ENCODE measurements at regions not wholly inside any gene's neighbourhood (a gene's known extent, or its start where the extent isn't known, plus 50 kb on each side); places are given as distances from the start of the nearest gene placed in this dataset.

DNA sequence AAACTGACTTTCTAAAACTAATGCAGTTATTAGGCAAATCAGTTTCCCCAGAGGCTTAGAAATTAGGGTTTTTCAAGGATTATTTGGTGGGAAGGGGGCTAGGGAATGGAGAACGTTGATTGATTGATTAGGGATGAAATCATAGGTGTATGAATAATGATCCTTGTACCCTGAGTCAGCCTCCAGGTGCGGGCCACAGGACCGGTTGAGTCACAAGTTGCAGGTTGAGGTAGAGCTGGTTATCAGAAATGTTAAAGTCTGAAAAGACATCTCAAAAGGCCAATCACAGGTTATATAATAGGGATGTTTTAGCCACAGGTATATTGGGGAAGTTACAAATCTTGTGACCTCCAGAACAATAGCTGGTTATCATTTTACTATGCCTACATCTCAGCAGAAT, 341.8 kb upstream of the GULP1 start:
- WGBS, 3 donors, result 89 to 96% (median 93%) methylated on average over 3 of the region's 3 CpGs

DNA sequence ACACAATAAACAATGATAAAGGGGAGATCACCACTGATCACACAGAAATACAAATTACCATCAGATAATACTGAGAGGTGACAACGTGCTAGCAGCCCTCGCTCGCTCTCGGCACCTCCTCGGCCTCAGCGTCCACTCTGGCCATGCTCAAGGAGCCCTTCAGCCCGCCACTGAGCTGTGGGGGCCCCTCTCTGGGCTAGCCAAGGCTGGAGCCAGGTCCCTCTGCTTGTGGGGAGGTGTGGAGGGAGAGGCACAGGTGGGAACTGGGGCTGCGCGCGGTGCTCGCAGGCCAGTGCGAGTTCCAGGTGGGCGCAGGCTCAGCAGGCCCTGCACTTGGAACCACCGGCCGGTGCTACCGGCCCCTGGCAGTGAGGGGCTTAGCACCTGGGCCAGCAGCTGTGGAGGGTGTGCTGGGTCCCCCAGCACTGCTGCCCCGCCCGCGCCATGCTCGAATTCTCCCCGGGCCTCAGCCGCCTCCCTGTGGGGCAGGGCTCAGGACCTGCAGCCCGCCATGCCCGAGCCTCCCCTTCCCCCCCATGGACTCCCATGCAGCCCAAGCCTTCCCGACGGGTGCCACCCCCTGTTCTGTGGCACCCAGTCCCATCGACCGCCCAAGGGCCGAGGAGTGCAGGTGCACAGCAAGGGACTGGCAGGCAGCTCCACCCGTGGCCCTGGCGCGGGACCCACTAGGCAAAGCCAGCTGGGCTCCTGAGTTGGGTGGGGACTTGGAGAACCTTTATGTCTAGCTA, 340.0 kb upstream of the GULP1 start:
- intact Hi-C loops (cut with DNase I), result no loop called here
- TF ChIP-seq, protein P1, sequence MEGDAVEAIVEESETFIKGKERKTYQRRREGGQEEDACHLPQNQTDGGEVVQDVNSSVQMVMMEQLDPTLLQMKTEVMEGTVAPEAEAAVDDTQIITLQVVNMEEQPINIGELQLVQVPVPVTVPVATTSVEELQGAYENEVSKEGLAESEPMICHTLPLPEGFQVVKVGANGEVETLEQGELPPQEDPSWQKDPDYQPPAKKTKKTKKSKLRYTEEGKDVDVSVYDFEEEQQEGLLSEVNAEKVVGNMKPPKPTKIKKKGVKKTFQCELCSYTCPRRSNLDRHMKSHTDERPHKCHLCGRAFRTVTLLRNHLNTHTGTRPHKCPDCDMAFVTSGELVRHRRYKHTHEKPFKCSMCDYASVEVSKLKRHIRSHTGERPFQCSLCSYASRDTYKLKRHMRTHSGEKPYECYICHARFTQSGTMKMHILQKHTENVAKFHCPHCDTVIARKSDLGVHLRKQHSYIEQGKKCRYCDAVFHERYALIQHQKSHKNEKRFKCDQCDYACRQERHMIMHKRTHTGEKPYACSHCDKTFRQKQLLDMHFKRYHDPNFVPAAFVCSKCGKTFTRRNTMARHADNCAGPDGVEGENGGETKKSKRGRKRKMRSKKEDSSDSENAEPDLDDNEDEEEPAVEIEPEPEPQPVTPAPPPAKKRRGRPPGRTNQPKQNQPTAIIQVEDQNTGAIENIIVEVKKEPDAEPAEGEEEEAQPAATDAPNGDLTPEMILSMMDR (IDR thresholded peaks at IDR 0.05), result no peak
- Histone ChIP-seq H3K27me3 (ENCODE audit: insufficient read depth in 3 of 3, low read length in 2 of 3) (no peaks in the 10 kb centered on the region), H3K27ac (no peak overlapping the region), H3K4me3 (no peak overlapping the region), H3K9me3 (no peaks in the 10 kb centered on the region), H3K36me3 (ENCODE audit: insufficient read depth in 1 of 2, low read depth in 1 of 2) (no peaks in the 10 kb centered on the region), H3K4me1 (no peaks in the 10 kb centered on the region)
- WGBS, 3 donors, result 95 to 97% (median 95%) methylated on average over 24 to 32 of the region's 32 CpGs
- DNase-seq (no peak), ATAC-seq (no peak)

More for the DNA sequence above, 341.8 kb upstream of the GULP1 start:
- no peak overlapping the region for H3K27ac ChIP-seq
- DNase-seq, result no peak
- no peaks in the 10 kb centered on the region for H3K36me3 ChIP-seq (ENCODE audit: insufficient read depth in 1 of 2, low read depth in 1 of 2)
- no peak overlapping the region for H3K4me3 ChIP-seq
- H3K4me1 ChIP-seq, result no peaks in the 10 kb centered on the region
- TF ChIP-seq, protein P1 (IDR thresholded peaks at IDR 0.05), result no peak
- ATAC-seq, result no peak
- H3K9me3 ChIP-seq, result no peaks in the 10 kb centered on the region
- intact Hi-C loops (cut with DNase I), result no loop called here
- H3K27me3 ChIP-seq (ENCODE audit: insufficient read depth in 3 of 3, low read length in 2 of 3), result no peaks in the 10 kb centered on the region

DNA sequence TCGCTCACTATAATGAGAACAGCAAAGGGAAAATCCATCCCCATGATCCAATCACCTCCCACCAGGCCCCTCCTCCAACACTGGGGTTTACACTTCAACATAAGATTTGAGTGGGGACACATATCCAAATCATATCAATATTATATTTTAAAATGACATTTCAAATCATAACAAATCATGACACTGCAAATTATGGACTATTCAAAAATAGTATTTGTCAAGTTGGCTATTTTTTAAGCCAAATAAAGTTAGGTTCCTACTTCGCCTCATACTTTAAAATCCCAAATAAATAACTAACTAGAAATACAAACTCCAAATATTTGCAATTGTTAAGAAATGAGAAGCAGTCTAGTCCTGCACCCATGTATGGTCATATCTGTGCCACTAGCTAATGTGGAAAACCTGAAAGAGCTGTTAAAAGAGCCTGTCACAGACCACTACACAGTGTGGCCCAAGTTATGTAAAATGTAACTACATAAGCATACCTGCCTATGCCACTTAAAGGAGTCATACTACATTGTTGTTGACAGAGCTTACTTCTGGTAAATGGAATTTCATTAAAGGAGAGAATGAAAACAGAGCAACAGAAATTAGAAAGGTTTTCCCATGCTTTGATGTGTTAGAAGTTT, 334.7 kb upstream of the GULP1 start:
- no peaks in the 10 kb centered on the region for H3K27me3 ChIP-seq (ENCODE audit: insufficient read depth in 3 of 3, low read length in 2 of 3)
- H3K27ac ChIP-seq, result no peak overlapping the region
- H3K9me3 ChIP-seq, result no peaks in the 10 kb centered on the region
- intact Hi-C loops (cut with DNase I), result no loop called here
- no peak for DNase-seq
- H3K36me3 ChIP-seq (ENCODE audit: insufficient read depth in 1 of 2, low read depth in 1 of 2), result no peaks in the 10 kb centered on the region
- no peak for ATAC-seq
- H3K4me3 ChIP-seq, result no peak overlapping the region
- TF ChIP-seq, protein P1 (IDR thresholded peaks at IDR 0.05), result no peak
- 87 to 99% (median 90%) methylated on average over 2 of the region's 2 CpGs for WGBS, 3 donors
- no peaks in the 10 kb centered on the region for H3K4me1 ChIP-seq

GRCh38 chr2:187959821-187960220, 331.9 kb upstream of the GULP1 start:
- intact Hi-C loops (cut with DNase I), result no loop called here

More at GRCh38 chr2:187959821-187960220, 331.9 kb upstream of the GULP1 start:
- H3K27me3 ChIP-seq (ENCODE audit: insufficient read depth in 3 of 3, low read length in 2 of 3), result no peaks in the 10 kb centered on the region
- no peak for DNase-seq
- no peaks in the 10 kb centered on the region for H3K4me1 ChIP-seq
- no peaks in the 10 kb centered on the region for H3K36me3 ChIP-seq (ENCODE audit: insufficient read depth in 1 of 2, low read depth in 1 of 2)
- no peak overlapping the region for H3K27ac ChIP-seq
- ATAC-seq, result no peak
- no peak overlapping the region for H3K4me3 ChIP-seq
- H3K9me3 ChIP-seq, result no peaks in the 10 kb centered on the region
- TF ChIP-seq, protein P1 (IDR thresholded peaks at IDR 0.05), result no peak
